ENCODE measurements at regions not wholly inside any gene's neighbourhood (a gene's known extent, or its start where the extent isn't known, plus 50 kb on each side); places are given as distances from the start of the nearest gene placed in this dataset.
A peak's percentile ranks its signal among the peaks of the same experiment; 100 is the strongest.

- no peak for DNase-seq
Observed at GRCh38 chr12:68557011-68557730, 53.5 kb upstream of the RAP1B start.

- DNase-seq: no peak
Observed at GRCh38 chr12:68559246-68559645, 51.5 kb upstream of the RAP1B start.

GRCh38 chr12:68559984-68560850 is 50.5 kb upstream of the RAP1B start:
- DNase-seq: peak in 1 of 2 donors; percentile 48

- no peak for DNase-seq
Observed at GRCh38 chr12:68560851-68561422, 49.8 kb upstream of the RAP1B start.

All from right lung (tissue), 2 donors.